ENCODE measurements at regions not wholly inside any gene's neighbourhood (a gene's known extent, or its start where the extent isn't known, plus 50 kb on each side); places are given as distances from the start of the nearest gene placed in this dataset.
"Not testable (repeated sequence)": the region's sequence is repeated elsewhere in the genome, so short reads cannot be mapped to it uniquely, and the experiment has no call there.

- Mint-ChIP-seq H3K36me3 (ENCODE audit: low read depth) (peaks cover 48% of the 10 kb centered on the region), H3K27me3 (ENCODE audit: insufficient read depth, low read depth, poor library complexity) (peaks cover 5% of the 10 kb centered on the region), H3K27ac (no peak overlapping the region), H3K4me1 (no peaks in the 10 kb centered on the region; the same call in 2 of the 3 replicates), H3K4me3 (no peak overlapping the region), H3K9me3 (peaks cover 97% of the 10 kb centered on the region)
- Histone ChIP-seq H2AFZ (no peak overlapping the region), H3K36me3 (ENCODE audit: insufficient read depth) (no peaks in the 10 kb centered on the region), H3K4me1 (ENCODE audit: insufficient read depth) (no peaks in the 10 kb centered on the region), H3K4me2 (no peak overlapping the region), H3F3A (replicated peaks; ENCODE audit: low read depth) (peaks cover 9% of the 10 kb centered on the region; the same call in 1 of the 2 replicates), H3K9me2 (ENCODE audit: insufficient read depth) (no peaks in the 10 kb centered on the region), H4K20me1 (replicated peaks; ENCODE audit: insufficient read depth) (no peaks in the 10 kb centered on the region), H3K79me2 (replicated peaks; ENCODE audit: insufficient read depth) (no peaks in the 10 kb centered on the region), H3K27me3 (ENCODE audit: insufficient read depth) (no peaks in the 10 kb centered on the region), H3K27ac (ENCODE audit: low read depth) (no peak overlapping the region), H3K4me3 (no peak overlapping the region)
- TF ChIP-seq ETS1 (IDR thresholded peaks at IDR 0.05): no peak
- no peak for TF ChIP-seq ZNF331 (CRISPR knock-in tag; IDR thresholded peaks at IDR 0.05; ENCODE audit: low read depth)
- TF ChIP-seq EZH2 (IDR thresholded peaks at IDR 0.05; ENCODE audit: low read depth, unreplicated experiment): no peak
- TF ChIP-seq REST (IDR thresholded peaks at IDR 0.05; ENCODE audit: unreplicated experiment): no peak
- TF ChIP-seq POLR2AphosphoS5 (IDR thresholded peaks at IDR 0.05; ENCODE audit: low read depth): no peak
- DNase-seq (ENCODE audit: low spot score) (no peak), ATAC-seq (no peak)
These were observed 145.2 kb upstream of the FOXD4L5 start for GRCh38 chr9:65430221-65430620.

- H3K36me3 ChIP-seq (ENCODE audit: insufficient read depth); H3F3A ChIP-seq (replicated peaks; ENCODE audit: low read depth); H3K27me3 ChIP-seq (ENCODE audit: insufficient read depth); H3K27me3 Mint-ChIP-seq (ENCODE audit: insufficient read depth, low read depth, poor library complexity); H3K4me1 Mint-ChIP-seq; ATAC-seq; H3K4me3 Mint-ChIP-seq; H3K4me2 ChIP-seq; H4K20me1 ChIP-seq (replicated peaks; ENCODE audit: insufficient read depth); H3K27ac ChIP-seq (ENCODE audit: low read depth); DNase-seq (ENCODE audit: low spot score); H3K27ac Mint-ChIP-seq; H3K9me2 ChIP-seq (ENCODE audit: insufficient read depth); H3K79me2 ChIP-seq (replicated peaks; ENCODE audit: insufficient read depth); H3K4me1 ChIP-seq (ENCODE audit: insufficient read depth); H2AFZ ChIP-seq; H3K4me3 ChIP-seq: not testable (repeated sequence)
- H3K36me3 Mint-ChIP-seq (ENCODE audit: low read depth): peaks cover 41% of the 10 kb centered on the region
- peaks cover 96% of the 10 kb centered on the region for H3K9me3 Mint-ChIP-seq
These were observed 142.4 kb upstream of the FOXD4L5 start for GRCh38 chr9:65427361-65427760.

GRCh38 chr9:65426813-65427212 is 141.8 kb upstream of the FOXD4L5 start:
- H3K4me2 ChIP-seq; H3K4me1 Mint-ChIP-seq; H2AFZ ChIP-seq; H3K9me2 ChIP-seq (ENCODE audit: insufficient read depth); H3K36me3 ChIP-seq (ENCODE audit: insufficient read depth); H3K27ac ChIP-seq (ENCODE audit: low read depth); H3K4me3 ChIP-seq; H3F3A ChIP-seq (replicated peaks; ENCODE audit: low read depth); H4K20me1 ChIP-seq (replicated peaks; ENCODE audit: insufficient read depth); H3K79me2 ChIP-seq (replicated peaks; ENCODE audit: insufficient read depth); H3K4me3 Mint-ChIP-seq; H3K27me3 ChIP-seq (ENCODE audit: insufficient read depth); H3K27ac Mint-ChIP-seq; DNase-seq (ENCODE audit: low spot score); H3K4me1 ChIP-seq (ENCODE audit: insufficient read depth); ATAC-seq; H3K27me3 Mint-ChIP-seq (ENCODE audit: insufficient read depth, low read depth, poor library complexity): not testable (repeated sequence)
- peaks cover 38% of the 10 kb centered on the region for H3K36me3 Mint-ChIP-seq (ENCODE audit: low read depth)
- H3K9me3 Mint-ChIP-seq: peaks cover 96% of the 10 kb centered on the region

Data from GM23338 (cell line).